ENCODE measurements at regions not wholly inside any gene's neighbourhood (a gene's known extent, or its start where the extent isn't known, plus 50 kb on each side); places are given as distances from the start of the nearest gene placed in this dataset.

DNA sequence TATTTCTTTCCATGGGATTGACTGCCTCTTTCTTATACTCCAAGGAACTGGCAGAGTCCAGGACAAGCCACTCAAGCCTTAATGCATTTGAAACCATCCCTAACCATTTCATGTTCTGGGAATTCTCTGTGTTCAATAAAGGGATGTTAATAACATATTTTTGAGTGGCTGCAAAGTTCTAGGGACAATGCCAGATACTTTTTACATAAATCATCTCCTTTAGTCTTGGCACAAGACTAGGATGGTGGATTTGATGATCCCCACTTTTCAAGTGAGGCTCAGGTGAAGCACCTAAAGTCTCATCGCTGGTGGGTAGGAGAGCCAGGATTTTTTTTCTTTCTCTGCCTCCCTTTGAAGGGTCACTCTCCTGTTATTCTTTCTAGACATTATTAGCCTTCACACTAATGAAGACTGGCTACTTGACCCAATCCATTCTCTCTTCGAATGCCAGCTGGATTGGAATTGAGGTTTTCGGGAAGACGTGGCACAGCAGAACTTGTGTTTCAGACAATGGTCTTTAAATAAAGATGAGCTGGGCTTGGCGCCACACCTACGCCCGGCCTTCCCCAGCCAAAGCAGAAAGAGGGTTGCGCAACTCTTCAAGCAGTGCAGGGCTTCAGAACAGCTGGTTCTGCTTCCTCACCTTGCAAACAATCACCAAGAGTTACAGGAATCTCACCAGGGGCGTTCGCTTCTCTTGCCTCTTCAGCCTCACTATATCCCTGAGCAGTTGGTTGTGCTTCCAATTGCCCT is 73.8 kb upstream of the BMPER start:
- intact Hi-C loops (cut with DNase I), result no loop called here
- ATAC-seq (peak; percentile 22 to 69 (median 50)), DNase-seq (peak in 1 of 5 donors; percentile 29)
- Histone ChIP-seq H3K4me3 (no peak overlapping the region), H3K4me1 (no peaks in the 10 kb centered on the region), H3K27me3 (no peaks in the 10 kb centered on the region), H3K9me3 (peaks cover 0 to under 1% (median 0%) of the 10 kb centered on the region in 12 donors), H3K27ac (peak overlapping the region in 1 of 12 donors; percentile 48), H3K36me3 (no peaks in the 10 kb centered on the region)
- TF ChIP-seq, protein P1, sequence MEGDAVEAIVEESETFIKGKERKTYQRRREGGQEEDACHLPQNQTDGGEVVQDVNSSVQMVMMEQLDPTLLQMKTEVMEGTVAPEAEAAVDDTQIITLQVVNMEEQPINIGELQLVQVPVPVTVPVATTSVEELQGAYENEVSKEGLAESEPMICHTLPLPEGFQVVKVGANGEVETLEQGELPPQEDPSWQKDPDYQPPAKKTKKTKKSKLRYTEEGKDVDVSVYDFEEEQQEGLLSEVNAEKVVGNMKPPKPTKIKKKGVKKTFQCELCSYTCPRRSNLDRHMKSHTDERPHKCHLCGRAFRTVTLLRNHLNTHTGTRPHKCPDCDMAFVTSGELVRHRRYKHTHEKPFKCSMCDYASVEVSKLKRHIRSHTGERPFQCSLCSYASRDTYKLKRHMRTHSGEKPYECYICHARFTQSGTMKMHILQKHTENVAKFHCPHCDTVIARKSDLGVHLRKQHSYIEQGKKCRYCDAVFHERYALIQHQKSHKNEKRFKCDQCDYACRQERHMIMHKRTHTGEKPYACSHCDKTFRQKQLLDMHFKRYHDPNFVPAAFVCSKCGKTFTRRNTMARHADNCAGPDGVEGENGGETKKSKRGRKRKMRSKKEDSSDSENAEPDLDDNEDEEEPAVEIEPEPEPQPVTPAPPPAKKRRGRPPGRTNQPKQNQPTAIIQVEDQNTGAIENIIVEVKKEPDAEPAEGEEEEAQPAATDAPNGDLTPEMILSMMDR (IDR thresholded peaks at IDR 0.05), result no peak
- no peak for TF ChIP-seq POLR2A (IDR thresholded peaks at IDR 0.05)
- WGBS, 4 donors, result 82 to 89% (median 85%) methylated on average over 10 of the region's 10 CpGs

- peak in 3 of 4 donors; percentile 19 to 34 (median 24) for ATAC-seq
- Histone ChIP-seq H3K9me3 (peaks cover 0 to 7% (median 0%) of the 10 kb centered on the region in 12 donors), H3K36me3 (no peaks in the 10 kb centered on the region), H3K4me1 (no peaks in the 10 kb centered on the region), H3K27me3 (no peaks in the 10 kb centered on the region), H3K4me3 (no peak overlapping the region), H3K27ac (peak overlapping the region in 1 of 12 donors; percentile 48)
- no peak for TF ChIP-seq POLR2A (IDR thresholded peaks at IDR 0.05)
- TF ChIP-seq, protein P1 (IDR thresholded peaks at IDR 0.05), result no peak
- intact Hi-C loops (cut with DNase I), result no loop called here
- peak in 1 of 5 donors; percentile 28 for DNase-seq
- 61 to 78% (median 72%) methylated on average over 7 of the region's 7 CpGs for WGBS, 4 donors
Observed at GRCh38 chr7:33832271-33832721, 73.0 kb upstream of the BMPER start.

DNA sequence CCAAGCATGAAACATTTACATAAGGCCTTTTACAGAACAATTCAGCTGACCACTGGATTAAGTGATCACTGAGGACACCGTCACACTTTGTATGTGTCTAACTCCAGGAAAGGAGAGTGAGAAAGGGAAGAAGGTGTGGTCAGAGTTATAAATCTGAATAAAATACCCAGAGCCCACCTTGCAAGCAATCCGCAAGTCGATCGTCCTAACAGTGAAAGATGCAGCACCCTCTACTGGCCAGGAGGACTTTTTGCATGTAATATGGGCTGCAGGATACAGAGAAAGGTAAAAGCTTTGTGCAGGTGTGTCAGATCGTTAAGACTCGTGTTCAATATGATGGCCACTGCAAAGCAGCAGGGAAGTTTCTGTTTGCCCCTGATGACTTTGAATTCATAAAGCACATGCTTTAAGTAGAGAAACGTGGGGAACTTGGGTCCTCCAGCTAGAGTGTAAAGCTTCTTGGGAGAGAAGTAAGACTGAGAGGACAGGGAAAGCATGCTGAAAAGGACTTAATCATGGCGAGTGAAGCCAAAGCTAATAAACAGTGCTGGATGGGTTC is 68.5 kb upstream of the BMPER start:
- Histone ChIP-seq H3K36me3 (no peaks in the 10 kb centered on the region), H3K9me3 (peaks cover 0 to 7% (median 0%) of the 10 kb centered on the region in 12 donors), H3K4me1 (no peaks in the 10 kb centered on the region), H3K27ac (no peak overlapping the region), H3K27me3 (no peaks in the 10 kb centered on the region), H3K4me3 (no peak overlapping the region)
- intact Hi-C loops (cut with DNase I), result no loop called here
- DNase-seq (no peak), ATAC-seq (no peak)
- 95 to 97% (median 96%) methylated on average over 8 of the region's 8 CpGs for WGBS, 4 donors
- TF ChIP-seq, protein P1 (IDR thresholded peaks at IDR 0.05), result peak in 3 of 12 donors; percentile 7 to 15 (median 9)
- no peak for TF ChIP-seq POLR2A (IDR thresholded peaks at IDR 0.05)

- Histone ChIP-seq H3K36me3 (no peaks in the 10 kb centered on the region), H3K27me3 (no peaks in the 10 kb centered on the region), H3K9me3 (peaks cover 0 to 7% (median 0%) of the 10 kb centered on the region in 12 donors), H3K4me3 (no peak overlapping the region), H3K4me1 (no peaks in the 10 kb centered on the region), H3K27ac (no peak overlapping the region)
- intact Hi-C loops (cut with DNase I), result no loop called here
- no peak for DNase-seq
- ATAC-seq, result peak in 1 of 4 donors; percentile 32
- WGBS, 4 donors, result 83 to 88% (median 85%) methylated on average over 14 of the region's 14 CpGs
- no peak for TF ChIP-seq POLR2A (IDR thresholded peaks at IDR 0.05)
- TF ChIP-seq, protein P1 (IDR thresholded peaks at IDR 0.05), result no peak
Observed at GRCh38 chr7:33837356-33837851, 67.9 kb upstream of the BMPER start.

All from heart left ventricle (tissue), 16 donors.